KG1 (cell line): ENCODE measurements at regions not wholly inside any gene's neighbourhood (a gene's known extent, or its start where the extent isn't known, plus 50 kb on each side); places are given as distances from the start of the nearest gene placed in this dataset.
"Not testable (repeated sequence)": the region's sequence is repeated elsewhere in the genome, so short reads cannot be mapped to it uniquely, and the experiment has no call there.

Experiments used
- DNase-seq: peaks from one replicate; lab custom pipeline; 2025; lab: John Stamatoyannopoulos, UW

GRCh38 chr2:224174990-224175389 is 135.9 kb upstream of the SERPINE2 start:
- no peak for DNase-seq

GRCh38 chr2:224174521-224174920 is 135.4 kb upstream of the SERPINE2 start:
- DNase-seq = no peak

- no peak for DNase-seq
Observed at GRCh38 chr2:224173933-224174332, 134.8 kb upstream of the SERPINE2 start.

DNA sequence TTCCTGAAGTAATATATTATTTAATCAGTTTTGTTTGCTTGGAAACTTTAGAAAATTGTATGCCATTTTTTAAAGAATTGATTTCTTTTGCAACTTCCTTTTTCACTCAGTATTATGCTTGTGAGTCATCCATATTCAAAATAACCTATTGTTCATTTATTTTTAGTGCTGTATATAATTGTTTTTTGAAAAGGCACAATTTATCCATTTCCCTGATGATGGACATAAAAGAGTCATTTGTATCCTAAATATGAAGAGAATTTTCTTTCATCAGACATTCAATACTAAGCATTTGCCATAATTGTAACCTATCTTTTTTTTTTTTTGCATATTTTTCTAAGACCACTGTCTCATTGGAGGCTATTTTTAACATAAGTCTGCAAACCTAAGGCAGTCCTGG is 134.1 kb upstream of the SERPINE2 start:
- no peak for DNase-seq

GRCh38 chr2:224171226-224171625 is 132.1 kb upstream of the SERPINE2 start:
- DNase-seq = no peak

DNA sequence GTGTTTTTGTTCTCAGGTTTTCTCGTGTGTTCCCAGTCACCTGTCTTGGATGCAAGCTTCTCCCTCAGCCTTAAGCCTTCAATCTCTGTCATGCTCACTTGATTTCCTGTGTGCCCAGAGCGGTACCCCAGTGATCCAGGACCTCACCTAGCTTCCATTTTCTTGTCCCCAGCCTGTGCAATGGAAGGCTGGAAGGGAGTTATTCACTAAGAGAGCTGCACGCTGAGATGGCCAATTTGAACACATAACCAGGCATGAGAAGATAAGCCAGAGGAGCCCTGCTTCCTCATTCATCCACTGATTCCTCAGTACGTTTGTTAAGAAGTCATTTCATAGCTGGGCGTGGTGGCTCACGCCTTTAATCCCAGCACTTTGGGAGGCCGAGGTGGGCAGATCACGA is 130.8 kb upstream of the SERPINE2 start:
- no peak for DNase-seq

- not testable (repeated sequence) for DNase-seq
Observed at GRCh38 chr2:224167781-224168180, 128.7 kb upstream of the SERPINE2 start.

DNA sequence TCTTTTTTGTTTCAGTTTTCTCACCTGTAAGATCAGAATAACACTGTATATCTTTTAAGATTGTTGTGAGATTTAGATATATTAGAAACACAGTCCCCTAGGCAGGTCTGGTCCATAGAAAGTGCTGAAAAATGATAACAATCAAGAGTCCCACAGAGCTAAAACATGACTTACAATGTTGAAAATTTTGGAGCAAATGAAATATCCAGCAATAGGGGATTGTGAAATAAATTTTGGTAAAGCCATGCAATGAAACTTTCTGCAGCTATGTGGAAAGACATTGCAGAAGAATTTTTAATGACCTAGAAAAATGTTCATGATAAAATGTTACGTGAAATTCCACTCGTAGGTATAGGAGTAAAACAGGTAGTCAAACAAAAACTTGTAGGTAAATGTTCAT is 127.6 kb upstream of the SERPINE2 start:
- DNase-seq = no peak

GRCh38 chr2:224165901-224166319 is 126.8 kb upstream of the SERPINE2 start:
- no peak for DNase-seq

DNA sequence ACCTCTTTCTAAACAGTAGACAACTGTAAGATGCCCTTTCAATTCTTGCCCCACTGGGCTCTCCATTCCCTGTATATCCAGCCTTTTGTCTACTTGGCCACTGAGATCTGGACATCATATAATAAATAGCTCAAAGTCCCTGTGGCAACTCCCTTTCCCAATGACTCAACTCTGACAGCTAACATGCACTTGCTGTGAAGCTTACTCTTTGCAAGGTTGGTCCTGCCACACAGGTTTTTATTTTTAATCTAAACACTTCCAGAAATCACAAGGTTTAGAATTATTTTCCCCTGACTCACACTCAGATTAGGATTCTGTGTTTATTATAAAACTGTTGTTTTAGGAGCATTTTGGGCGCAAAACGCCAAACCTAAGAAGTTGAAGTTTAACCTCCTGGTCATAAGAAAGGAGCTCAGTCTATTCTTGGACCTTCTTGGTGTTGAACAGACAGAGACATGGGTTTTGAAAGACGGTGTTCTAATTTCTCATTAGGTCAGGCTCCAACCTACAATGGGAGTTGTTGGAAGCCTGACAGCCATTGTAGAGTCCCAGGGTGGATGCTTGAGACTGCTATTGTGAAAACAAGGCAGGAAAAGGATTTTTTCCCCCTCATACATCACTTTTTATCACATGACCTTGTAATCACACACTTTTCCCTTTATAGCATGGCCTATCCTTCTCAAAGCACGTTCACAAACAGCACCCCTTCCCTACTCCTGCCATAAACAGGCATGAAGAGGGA is 124.7 kb upstream of the SERPINE2 start:
- DNase-seq = no peak

- DNase-seq = no peak
Observed at GRCh38 chr2:224162122-224162521, 123.0 kb upstream of the SERPINE2 start.

GRCh38 chr2:224161712-224162111 is 122.6 kb upstream of the SERPINE2 start:
- no peak for DNase-seq

GRCh38 chr2:224160917-224161316 is 121.8 kb upstream of the SERPINE2 start:
- no peak for DNase-seq

DNA sequence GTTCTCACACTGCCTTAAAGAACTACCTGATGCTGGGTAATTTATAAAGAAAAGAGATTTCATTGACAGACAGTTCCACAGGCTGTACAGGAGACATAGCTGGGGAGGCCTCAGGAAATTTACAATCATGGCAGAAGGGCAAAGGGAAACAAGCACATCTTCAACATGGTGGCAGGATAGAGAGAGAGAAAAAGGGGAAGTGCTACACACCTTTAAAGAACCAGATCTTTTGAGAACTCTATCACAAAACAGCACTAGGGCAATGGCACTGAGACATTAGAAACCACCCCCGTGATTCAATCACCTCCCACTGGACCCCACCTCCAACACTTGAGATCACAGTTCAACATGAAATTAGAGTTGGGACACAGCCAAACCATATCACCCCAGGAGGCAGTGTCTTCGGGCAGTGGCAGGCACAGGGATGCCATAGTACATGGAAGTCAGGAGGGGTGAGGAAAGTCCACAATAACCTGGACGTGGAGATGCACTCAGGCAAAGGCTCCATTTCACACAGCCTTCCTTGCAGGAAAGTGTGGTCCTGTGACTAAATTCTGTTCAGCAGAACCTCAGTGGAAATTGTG is 120.4 kb upstream of the SERPINE2 start:
- DNase-seq = no peak

DNA sequence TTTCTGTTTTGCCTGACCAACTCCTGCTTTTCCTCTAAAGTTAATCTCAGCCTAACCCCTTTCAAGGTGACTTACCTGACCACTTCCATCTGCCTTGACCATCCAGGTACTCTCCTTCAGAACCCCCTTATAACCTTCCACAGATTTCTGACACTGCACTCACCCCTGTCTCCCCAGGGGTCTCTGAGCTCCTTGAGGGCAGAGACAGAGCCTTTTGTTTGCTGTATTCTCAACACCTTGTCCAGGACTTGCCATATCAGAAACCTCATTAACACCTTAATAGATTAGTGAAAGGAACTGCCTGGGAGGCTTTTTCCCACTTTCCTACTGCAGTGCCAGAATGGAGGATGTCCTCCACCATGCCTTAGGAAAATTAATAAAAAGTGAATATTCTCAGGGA is 119.7 kb upstream of the SERPINE2 start:
- DNase-seq = no peak

- DNase-seq = no peak
Observed at GRCh38 chr2:224158061-224158460, 119.0 kb upstream of the SERPINE2 start.

DNA sequence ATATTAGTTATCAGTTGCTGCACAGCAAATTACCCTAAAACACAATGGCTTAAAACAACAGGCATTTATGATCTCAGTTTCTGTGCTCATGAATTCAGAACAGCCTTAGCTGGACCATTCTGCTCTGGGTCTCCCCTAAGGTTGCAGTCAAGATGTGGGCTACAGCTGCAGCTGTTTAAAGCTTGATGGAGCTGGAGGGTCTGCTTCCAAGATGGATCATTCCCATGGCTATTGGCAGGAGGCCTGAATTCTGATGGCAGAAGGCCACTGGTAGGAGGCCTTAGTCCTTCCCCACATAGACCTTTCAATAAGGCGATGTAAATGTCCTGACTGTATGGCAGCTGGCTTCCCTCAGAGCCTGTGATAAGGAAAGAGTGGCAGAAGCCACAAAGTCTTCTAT is 118.6 kb upstream of the SERPINE2 start:
- DNase-seq = no peak

GRCh38 chr2:224156436-224156835 is 117.3 kb upstream of the SERPINE2 start:
- DNase-seq = no peak

DNA sequence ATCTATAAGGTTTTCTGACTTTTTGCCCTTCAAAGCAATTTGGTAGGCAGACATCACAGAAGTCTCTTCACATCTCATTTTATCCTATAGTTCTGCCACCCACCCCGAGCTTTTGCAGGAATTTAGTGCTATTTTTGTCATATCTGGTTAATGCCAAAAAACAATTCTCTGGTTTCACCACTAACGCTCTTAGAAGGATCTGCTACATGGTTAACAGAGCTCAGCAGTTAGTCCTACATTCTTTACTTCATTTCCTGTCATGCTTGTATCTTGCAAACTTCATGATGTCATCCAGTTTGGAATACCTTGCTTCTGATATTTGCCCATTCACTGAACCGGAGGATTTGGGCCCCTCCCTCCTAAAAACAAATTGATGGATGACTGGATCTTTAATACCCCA is 116.8 kb upstream of the SERPINE2 start:
- no peak for DNase-seq

DNA sequence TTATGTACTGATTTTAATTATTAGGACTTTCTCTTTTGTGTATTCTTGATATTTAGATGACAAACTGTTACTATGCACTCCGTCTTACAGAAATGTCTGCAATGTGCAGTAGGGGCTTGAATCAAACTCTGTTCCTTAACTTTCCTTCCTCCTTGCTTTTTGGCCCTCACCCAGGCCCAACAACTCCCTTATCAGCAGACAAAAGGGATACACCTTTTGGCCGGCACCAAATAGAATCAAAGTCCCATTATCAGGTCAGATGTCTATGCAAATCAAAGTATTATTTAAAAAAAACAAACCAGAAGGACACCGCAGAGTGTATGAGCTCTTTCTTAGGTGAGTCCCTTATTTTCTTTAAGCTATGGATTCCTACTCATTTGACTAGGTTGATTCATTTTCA is 116.3 kb upstream of the SERPINE2 start:
- DNase-seq = no peak

DNA sequence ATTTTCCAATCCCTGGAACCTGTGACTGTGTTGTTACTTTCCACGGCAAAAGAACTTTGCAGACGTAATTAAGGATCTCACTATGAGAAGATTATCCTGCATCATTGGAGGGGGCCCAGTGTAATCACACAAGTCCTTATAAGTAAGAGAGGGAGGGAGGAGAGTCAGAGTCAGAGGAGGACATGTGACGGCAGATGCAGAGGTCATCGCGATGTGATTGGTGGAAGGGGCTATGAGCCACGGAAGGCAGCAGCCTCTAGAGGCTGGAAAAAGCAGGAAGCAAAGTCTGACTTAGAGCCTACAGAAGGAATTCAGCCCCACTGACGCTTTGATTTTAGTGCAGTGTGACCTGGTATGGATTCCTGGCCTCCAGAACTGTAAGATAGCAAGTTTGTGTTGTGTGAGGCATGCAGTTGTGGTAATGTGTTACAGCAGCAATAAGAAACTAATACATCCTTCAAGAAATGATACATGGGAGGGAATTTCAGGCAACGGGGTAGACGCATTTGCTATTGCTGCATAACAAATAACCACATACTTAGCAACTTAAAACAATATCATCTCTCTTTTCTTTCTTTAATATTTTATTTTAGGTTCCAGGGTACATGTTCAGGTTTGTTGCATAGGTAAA is 112.7 kb upstream of the SERPINE2 start:
- DNase-seq = no peak

GRCh38 chr2:224151161-224151560 is 112.1 kb upstream of the SERPINE2 start:
- DNase-seq = no peak

GRCh38 chr2:224148058-224148457 is 109.0 kb upstream of the SERPINE2 start:
- not testable (repeated sequence) for DNase-seq
